TTC549 (cell line): ENCODE measurements at regions not wholly inside any gene's neighbourhood (a gene's known extent, or its start where the extent isn't known, plus 50 kb on each side); places are given as distances from the start of the nearest gene placed in this dataset.

Source experiments
- FAIRE-seq: peaks from 2 replicates; lab custom pipeline; 2012; peaks lifted over from hg19 to GRCh38; lab: Jason Lieb, UNC

DNA sequence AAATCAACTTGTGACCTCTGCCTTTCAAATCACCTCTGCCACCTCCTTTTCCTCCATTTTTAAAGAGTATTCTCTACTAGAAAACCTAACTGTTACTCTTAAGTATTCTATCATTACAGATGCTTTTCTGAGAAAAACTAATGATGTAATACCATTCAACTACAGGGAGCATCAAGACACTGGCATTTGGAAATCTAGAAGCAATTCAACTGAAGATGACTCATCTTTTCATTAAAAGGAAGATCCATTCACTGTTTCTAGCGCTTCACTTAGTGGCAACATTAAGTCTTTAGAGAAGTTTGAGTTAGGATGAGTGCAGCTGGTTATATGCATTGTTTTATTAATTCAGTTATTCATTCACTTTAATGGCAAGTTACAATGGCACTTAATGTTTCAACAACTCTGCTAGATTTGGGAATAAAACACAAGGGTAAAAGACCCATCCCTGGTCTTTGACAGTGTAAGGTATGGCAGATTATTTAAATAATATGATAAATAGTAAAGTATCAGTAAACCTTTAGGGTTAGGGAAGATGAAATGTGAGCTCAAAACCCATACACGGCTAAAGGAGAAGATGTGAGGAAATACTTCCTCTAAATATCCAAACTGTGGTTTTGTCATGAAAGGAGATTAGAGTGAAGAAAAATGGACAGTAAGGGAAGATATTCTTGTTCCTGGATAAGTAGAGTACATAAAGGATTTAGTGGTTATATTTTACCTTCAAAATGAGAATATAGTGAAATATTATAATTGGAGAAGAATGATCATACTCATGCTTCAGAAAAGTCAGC is 61.7 kb downstream of the KCNJ2 start:
- no peak for FAIRE-seq

DNA sequence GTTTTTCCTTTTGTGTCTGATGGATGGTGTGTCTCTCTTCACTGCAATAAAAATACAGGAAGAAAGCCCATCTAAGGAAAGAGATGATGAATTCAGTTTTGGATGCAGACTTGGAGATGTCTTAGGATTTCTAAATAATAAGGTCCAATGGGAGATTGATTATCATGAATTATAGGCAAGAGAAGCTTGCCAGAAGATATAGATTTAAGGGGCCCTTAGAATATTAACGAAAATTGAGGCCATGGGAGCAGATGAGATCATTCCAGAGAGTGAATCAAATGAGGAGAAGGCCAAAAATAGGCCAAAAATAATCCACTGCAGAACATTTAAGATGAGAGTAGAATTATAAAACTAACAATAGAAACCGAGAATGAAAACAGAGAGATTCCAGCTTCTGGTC is 63.1 kb downstream of the KCNJ2 start:
- no peak for FAIRE-seq

DNA sequence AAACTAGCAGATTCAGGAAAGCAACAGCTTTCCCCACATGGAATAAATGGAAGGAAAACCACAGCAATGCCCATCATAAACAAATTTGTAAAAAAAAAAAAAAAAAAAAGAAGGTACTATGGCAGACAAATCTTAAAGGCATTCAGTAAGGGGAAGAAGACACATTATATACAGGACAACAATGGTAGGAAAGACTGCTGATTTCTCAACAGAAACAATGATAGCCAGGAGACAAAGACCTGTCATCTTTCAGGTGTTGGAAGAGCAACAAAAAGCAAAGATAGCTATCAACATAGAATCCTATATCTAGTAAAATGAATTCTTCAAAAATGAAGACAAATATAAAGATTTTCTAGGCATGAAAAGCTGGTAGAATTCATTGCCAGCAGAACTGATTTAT is 65.9 kb downstream of the KCNJ2 start:
- no peak for FAIRE-seq

DNA sequence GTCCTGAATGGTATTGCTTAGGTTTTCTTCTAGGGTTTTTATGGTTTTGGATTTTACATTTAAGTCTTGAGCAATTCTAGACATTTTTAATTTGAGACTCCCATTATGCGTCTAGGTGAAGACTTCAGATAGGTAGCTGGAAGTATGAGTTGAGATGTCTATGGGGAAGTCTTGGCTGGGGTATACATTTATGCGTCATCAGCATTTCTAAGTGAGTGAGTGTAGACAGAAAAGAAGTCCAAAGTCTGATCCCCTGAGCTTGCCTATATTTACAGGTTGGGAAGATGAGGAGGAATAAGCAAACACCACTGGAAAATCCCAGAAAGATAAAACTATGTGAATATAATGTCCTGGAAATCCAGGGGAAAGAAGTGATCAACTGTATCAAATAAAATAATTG is 68.9 kb downstream of the KCNJ2 start:
- no peak for FAIRE-seq

DNA sequence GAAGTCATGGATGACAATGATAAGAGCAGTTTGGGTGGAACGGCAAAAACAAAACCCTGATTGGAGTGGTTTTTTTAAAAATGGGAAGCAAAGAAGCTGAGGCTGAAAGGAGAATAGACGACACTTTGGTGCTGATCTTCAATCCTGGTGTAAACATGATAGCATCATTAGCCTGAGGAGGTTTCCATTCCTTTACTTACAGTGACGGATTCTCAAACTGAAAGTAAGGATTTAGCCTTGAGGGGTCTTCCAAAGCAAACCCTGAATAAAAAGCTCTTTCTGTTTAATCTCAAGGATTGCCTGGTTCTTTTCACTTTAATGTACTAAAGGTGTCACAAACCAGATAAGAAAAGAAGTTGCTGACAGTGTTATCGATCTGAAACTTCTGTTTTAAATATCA is 69.3 kb downstream of the KCNJ2 start:
- no peak for FAIRE-seq

DNA sequence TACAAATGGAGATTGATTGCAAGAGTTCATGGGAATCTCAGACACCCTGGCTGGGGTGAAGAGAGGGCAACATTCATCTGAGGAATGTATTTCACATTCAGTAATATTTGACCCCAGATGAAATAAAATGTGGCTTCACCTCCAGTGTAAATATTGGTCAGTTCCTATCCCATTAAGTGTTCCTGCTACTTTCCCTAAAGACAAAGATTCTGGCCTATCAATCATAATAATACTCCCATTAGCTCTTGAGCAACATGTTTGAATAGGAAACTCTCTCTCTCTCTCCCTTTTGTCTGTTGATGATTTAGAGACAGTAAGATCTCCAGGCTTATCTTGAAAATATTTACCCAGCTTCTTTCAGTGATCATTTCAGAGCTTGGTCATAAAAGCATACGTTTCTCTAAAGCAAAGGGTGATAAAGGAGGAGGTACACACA is 70.1 kb downstream of the KCNJ2 start:
- no peak for FAIRE-seq

DNA sequence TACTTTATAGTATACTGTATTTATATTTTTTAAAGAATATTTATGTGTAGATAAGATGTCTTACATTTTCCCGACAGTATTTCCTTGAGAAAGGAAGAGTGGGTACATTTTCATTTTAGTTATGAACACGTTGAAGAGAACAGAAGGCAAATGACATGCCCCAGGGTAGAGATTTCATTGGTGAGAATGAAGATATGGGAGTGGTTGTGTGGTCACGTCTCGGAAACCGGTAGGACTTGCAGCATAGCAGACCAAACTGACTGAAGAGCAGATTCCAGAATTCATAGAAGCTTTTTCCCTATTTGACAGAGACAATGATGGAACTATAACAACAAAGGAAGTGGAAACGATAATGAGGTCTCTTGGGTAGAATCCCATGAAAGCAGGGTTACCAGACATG is 71.7 kb downstream of the KCNJ2 start:
- no peak for FAIRE-seq

DNA sequence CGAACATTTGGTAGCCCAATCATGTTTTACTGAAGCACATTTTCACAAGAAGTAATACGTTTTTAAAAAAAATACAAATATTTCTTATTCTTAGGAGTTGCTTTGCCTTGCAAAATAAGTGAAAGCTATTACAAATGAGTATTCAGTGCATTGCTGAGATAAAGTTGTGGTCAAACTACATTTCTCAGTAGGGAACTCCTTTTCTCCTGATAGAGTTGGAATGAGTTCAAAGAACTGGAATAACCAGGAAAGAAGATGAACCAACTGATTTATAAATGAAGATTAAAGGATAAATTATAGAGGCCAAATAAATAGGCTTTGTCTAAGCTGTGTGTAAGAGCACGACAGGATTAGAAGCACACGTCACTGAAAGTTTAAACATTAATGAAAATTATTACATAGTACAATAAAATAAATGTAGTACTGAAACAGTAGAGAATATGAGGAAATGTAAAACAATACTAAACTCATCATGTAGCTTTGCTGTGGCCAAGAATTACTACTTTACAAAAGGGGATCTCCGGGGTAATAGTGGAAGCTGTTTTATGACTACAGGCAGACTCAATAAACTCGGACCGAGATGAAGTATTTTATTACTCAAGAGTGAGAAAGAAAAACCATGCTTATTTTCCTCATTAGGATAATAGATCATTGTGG is 73.6 kb downstream of the KCNJ2 start:
- FAIRE-seq, result no peak

DNA sequence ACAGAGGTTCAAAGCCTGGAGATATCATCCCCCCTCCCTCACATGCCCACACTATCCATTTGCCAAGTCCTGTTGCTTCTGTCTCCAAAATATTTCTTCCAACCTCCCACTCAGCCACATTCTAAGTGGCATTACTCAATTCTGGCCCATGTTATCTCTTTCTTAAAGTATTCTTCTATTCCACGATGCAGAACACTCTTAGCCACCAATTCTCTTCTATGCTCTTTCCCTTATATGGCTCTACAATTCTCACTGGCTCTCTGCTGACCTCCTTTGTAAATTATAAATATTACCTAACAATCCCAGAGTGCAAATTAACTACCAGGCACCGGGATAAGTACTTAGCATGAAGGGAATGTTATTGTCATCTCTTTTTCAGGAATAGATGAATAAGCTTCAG is 82.4 kb downstream of the KCNJ2 start:
- FAIRE-seq, result no peak

DNA sequence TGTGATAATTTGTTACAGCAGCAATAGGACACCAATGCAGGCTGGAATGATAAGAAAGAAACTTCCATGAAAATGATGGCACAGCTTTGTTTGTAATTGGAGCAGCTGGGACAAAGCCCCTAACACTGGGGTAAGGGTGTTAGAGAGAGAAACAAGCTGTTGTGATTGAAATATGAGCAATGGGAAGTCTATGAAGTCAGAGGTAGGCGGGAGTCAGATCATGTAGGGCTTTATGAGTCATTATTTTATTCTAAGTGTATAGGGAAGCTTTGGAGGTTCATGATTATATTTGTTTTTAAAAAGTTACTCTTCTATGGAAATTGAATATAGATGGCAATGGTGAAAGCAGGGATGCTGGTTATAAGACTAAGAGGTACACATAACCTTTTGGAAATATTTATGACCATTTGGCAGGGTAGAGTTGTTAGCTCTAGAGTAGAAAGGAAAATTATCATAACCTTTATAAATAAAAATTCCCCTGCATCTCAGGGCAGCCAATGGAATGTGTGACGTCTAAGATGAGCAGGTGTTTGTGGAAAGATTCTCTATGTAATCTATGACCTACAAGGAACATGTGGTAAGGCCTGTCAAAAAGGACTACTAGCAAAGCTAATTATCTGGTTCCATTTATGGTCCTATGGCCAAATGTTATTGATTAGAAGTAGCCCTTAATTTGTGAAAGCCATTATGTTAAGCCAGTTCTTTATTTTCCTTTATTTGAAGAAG is 85.6 kb downstream of the KCNJ2 start:
- no peak for FAIRE-seq

DNA sequence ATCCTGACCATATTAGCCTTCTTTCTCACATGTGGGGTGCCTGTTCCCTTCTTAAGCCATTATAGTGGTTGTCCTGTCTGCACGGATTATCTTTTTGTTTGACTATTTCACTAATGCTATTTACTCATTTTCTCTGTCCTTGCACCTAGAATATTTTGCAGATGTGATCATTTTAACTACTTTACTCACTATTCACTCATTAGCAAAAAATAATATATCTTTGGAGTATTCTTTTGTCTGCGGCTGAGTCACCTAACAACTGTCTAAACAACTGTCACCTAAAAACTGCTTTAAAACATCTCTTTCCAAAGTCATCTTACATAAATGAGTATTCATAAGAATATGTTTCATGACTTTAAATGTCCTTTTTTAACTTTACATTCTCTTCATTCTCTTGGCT is 87.4 kb downstream of the KCNJ2 start:
- FAIRE-seq, result no peak

DNA sequence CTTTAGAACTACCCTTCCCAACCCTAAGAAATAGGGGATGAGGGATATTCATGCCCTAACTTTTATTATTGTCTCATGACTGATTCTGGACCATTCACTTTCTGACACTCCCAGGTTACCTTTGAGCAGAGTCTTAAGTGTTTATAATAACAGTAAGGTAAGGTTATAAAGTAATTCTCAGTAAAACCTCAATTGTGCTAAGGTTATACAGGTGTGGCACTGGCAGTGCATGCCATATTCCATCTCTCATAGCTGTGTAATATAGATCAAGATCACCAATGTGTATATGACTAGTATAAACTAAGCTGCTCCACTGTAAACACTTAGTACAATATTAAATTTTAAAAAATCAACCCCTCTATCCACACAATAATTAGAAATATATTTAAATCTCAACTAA is 89.1 kb downstream of the KCNJ2 start:
- no peak for FAIRE-seq

DNA sequence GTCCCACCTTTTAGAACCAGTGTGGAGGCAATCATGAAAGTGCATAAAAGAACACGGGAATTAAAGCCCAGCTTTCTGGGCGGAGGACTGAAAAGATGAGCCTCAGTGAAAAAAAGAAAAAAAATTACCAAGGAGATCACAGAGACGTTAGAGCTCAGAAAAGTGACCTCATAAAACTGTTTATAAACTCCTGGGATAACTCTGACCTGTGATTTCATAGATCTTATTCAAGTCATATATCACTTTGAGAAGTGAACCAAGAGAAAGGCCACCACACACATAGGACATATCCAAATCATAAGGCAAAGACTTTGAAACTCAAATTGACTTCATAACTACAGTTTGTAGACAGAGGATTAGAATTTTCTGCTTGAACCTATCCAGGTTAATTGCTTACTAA is 90.1 kb downstream of the KCNJ2 start:
- FAIRE-seq, result no peak

DNA sequence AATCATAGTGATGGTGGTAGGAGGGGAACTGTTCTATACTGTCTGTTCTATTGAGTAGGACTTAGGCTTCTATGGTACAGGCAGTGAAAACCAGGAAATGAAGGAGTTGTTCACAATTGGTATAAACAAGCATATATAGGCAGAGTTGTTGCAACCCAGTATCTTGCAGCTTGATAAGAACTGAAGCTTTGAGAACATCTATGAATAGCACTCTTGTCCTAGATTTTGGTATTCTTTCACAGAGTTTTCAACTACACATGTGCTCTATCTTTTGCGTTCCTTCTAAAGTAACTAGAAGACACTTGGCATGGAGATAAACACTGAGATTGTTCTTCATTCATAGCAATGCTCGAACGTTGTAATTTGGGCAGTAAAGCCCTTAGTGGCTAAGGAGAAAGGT is 91.8 kb downstream of the KCNJ2 start:
- FAIRE-seq, result no peak

DNA sequence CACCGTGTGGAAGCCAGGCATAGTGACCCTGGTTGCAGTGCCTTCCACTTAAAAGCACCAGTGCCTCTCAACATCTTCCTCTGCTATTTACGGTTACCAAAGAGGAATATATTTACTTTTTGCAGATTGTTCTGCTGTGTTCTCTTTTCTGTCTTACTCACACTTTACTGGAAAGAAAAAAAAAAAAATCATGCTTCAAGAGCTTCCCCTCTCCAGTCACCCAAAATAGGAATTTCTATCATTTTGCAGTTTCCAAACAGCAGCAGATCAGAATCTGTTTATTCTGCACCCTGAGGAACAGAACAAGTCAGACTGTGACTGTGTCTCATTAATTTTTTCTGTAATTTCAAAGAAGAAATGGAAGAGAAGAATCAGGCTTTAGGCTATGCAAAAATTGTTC is 96.1 kb downstream of the KCNJ2 start:
- no peak for FAIRE-seq

DNA sequence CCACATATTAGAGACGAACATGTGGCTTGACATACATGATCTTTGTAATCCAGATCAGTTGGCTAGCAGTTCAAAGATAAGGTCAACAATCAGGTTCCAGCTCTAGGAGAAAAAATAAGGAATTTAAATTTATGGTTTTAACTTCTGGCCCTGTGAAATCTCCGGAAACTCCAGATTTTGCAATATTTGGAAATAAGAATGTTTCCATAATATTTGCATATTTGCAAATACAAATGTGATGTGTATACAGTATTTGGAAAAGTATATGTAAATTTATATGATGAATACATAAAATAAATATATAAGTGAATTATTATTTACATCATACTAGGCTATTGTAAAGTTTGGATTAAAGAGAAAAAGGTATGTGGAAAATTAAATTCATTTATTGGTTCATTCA is 97.1 kb downstream of the KCNJ2 start:
- no peak for FAIRE-seq

DNA sequence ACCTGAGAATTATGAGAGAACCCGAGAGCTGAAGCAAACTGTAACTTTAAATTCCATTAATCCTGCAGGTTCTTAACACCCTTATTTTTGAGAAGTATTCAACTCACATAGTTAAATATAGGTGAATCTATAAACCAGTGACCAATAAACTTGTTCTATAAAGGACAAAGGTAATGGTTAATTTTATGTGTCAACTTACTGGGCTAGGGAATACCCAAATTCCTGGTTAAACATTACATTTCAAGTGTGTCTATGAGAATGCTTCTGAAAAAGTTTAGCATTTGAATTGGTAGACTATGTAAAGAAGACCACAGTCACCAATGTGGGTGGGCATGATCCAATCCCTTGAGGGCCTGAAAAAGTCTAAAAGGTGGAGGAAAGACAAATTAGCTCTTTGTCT is 99.1 kb downstream of the KCNJ2 start:
- FAIRE-seq, result no peak

DNA sequence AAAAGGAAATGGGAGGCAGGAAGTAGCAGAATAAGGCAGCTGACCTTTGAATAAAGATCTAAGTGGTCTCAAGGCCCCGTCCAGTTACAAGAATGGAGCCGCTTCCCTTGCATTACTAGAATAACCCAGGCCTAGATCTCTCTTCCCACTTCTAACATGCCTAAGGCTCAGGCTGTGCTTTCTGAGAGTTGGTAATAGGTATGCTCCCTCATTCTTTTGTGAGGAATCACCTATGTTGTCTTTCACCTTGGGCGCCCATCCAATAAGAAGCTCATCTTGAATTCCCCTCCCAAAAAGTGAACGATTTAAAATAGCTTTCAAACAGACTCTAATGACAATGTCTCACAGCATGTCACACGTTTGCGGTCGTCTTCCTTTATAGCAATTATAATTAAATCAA is 101.2 kb downstream of the KCNJ2 start:
- no peak for FAIRE-seq

DNA sequence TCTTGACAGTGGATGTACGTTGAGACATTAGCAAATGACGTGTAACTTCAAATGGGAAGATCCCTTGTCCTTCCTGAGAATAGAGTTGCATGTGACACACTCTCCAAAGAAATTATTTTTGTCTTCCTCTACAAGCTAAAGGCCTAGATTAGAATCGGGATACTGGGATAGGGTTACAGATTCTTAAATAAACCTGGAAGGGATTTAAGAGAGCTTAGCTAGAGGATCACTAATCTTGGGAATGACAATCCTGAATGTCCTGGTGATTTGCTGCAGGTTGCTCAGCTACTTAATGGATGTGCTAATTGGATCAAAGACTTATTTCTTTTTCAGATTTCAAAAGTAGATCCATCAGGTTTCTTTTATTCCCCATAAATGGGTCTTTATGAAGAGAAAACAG is 101.9 kb downstream of the KCNJ2 start:
- FAIRE-seq, result no peak

DNA sequence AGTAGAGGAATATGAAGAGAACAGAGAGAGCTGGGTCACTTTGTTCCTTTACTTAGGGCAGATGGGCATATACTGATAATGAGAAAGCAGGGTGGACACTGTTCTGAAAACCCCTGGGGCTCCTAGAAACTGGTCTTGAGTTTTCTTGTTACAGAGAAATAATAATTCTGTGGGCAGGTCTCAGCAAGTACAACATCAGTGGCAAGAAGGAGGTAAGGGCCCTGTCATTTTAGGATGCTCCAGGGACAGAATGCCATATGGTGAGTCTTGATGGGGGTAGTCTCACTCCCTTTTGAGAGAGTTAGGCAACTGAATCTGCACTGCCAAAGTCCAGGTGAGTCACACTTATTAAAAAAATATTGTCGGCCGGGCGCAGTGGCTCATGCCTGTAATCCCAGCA is 102.3 kb downstream of the KCNJ2 start:
- FAIRE-seq, result no peak

DNA sequence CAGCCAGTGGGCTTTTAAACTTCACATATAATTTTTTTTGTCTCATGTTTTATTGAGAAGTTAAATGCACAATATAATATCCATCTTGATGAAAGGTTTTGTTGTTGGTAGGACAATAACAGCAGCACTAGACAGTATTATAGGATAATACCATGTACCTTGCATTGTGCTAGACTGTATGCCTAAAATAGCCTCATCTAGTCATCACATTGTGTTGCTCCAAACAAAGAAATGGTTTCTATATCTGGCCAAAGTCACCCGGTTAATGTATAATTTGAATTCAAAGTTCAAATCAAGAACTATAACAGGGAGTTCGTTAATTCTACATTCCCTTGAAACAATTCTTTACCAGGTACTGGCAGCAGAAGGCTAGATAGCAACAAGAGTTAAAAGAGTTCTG is 104.9 kb downstream of the KCNJ2 start:
- FAIRE-seq, result no peak

DNA sequence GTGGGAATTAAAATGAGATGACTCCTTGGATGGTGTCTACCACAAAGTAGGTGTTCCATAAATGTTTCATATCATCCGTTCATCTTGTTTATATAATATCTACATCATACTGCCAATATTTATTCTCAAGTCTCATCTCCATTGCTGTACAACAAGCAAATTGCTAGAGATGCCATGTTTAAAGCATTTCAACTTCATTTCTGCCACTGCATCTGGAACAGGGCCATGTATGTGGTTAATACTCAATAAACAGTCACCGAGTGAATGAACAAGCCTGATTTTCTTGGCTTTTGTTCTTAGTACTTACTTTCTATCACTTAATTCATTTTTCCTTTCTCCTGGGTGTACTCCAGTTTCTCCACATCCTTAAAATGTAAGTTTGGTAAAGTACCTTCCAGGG is 107.6 kb downstream of the KCNJ2 start:
- FAIRE-seq, result no peak

DNA sequence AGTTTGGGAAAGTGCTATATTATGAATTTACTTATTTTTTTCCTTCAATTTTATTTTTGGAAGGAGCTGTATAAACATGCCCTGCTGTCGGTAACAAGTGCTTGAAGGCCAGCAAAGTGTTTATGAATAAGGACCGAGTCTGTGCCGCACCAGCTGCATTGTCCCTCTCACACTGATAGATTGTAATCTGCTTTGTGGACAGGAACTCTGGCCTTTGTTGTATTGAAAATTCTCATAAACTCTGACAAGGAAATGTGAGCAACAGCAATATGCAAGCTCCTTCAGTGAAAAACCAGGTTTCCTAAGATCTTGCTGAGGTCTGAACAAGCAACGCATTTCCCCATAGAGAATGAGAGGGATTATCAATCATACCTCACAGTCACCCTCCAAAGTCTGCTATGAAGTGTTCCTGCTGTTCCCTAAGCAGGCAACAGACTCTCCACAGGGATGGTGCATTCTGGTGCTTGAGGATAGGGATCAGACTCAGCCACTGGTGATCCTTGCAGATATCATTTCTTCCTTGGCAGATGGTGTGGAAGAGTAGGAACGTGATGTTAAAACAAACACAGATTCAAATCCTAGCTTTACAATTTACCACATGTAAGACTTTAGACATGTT is 109.6 kb downstream of the KCNJ2 start:
- FAIRE-seq, result no peak
